ENCODE measurements at regions not wholly inside any gene's neighbourhood (a gene's known extent, or its start where the extent isn't known, plus 50 kb on each side); places are given as distances from the start of the nearest gene placed in this dataset.

GRCh38 chr10:80946073-80946472 is 408.4 kb downstream of the SH2D4B start:
- intact Hi-C loops (cut with DNase I): no loop called here
- H3K4me1 ChIP-seq (ENCODE audit: insufficient read depth): no peaks in the 10 kb centered on the region
- H3K4me3 ChIP-seq: no peak overlapping the region
- H3K9me3 ChIP-seq: no peaks in the 10 kb centered on the region
- no peak for DNase-seq
- H3K27me3 ChIP-seq: no peaks in the 10 kb centered on the region
- H3K27ac ChIP-seq: no peak overlapping the region
- TF ChIP-seq EP300 (IDR thresholded peaks at IDR 0.05) (no peak), CTCF (IDR thresholded peaks at IDR 0.05) (no peak), POLR2A (IDR thresholded peaks at IDR 0.05) (no peak)
- 53 to 67% (median 63%) methylated on average over 1 of the region's 1 CpG for WGBS, 3 donors
- H3K36me3 ChIP-seq: no peaks in the 10 kb centered on the region

GRCh38 chr10:80946957-80947726 is 409.4 kb downstream of the SH2D4B start:
- intact Hi-C loops (cut with DNase I): no loop called here
- Histone ChIP-seq H3K27me3 (no peaks in the 10 kb centered on the region), H3K4me1 (ENCODE audit: insufficient read depth) (no peaks in the 10 kb centered on the region), H3K36me3 (no peaks in the 10 kb centered on the region), H3K9me3 (no peaks in the 10 kb centered on the region), H3K4me3 (no peak overlapping the region), H3K27ac (no peak overlapping the region)
- no peak for DNase-seq
- 47 to 74% (median 67%) methylated on average over 5 of the region's 5 CpGs for WGBS, 3 donors
- TF ChIP-seq EP300 (IDR thresholded peaks at IDR 0.05) (no peak), POLR2A (IDR thresholded peaks at IDR 0.05) (no peak), CTCF (IDR thresholded peaks at IDR 0.05) (no peak)

DNA sequence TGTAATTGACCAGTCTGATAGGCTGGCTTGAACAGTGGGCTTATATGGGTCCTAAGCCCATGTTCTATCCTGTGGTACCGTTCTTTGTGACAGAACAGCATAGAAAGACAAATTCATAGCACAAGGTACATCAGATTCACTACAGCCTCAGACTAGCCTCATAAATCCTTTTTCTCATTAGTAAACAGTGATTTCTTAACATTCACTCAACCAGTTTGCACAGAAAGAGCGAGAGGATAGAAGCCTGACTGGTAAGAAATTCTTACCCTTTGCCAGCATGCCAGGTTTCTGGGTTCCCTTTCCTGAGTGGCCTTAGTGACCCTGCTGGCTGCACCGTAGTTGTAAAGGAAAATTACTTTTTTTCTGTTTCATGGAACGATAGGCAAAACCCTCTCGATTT is 412.1 kb downstream of the SH2D4B start:
- no peaks in the 10 kb centered on the region for H3K9me3 ChIP-seq
- no peak for DNase-seq
- no peak overlapping the region for H3K27ac ChIP-seq
- no peaks in the 10 kb centered on the region for H3K27me3 ChIP-seq
- intact Hi-C loops (cut with DNase I): no loop called here
- no peak overlapping the region for H3K4me3 ChIP-seq
- 86 to 93% (median 90%) methylated on average over 5 of the region's 5 CpGs for WGBS, 3 donors
- no peaks in the 10 kb centered on the region for H3K4me1 ChIP-seq (ENCODE audit: insufficient read depth)
- TF ChIP-seq CTCF (IDR thresholded peaks at IDR 0.05) (no peak), EP300 (IDR thresholded peaks at IDR 0.05) (no peak), POLR2A (IDR thresholded peaks at IDR 0.05) (no peak)
- no peaks in the 10 kb centered on the region for H3K36me3 ChIP-seq

DNA sequence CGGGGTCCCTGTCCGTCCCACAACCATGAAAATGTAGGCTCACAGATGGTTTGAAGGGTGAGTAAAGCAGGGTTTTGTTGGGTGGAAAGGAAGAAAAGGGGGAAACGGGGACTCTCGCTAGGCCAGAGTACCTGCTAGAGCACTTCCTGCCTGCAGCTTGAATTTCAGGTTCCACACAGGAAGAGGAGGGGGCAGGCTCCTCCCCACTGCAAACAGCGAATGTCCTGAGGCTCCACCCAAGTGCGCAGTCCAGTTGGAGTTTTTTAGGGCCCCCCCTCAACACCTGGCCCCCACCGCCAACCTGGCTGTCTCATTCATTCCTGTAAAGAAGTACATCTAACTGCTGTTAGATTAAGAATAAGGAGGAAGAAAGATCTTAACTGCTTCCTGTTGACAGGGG is 414.7 kb downstream of the SH2D4B start:
- Histone ChIP-seq H3K4me1 (ENCODE audit: insufficient read depth) (no peaks in the 10 kb centered on the region), H3K27me3 (no peaks in the 10 kb centered on the region), H3K27ac (no peak overlapping the region), H3K4me3 (no peak overlapping the region), H3K9me3 (no peaks in the 10 kb centered on the region), H3K36me3 (no peaks in the 10 kb centered on the region)
- TF ChIP-seq POLR2A (IDR thresholded peaks at IDR 0.05) (no peak), EP300 (IDR thresholded peaks at IDR 0.05) (no peak), CTCF (IDR thresholded peaks at IDR 0.05) (no peak)
- intact Hi-C loops (cut with DNase I): no loop called here
- 81 to 89% (median 82%) methylated on average over 7 of the region's 7 CpGs for WGBS, 3 donors
- no peak for DNase-seq
